ENCODE measurements at regions not wholly inside any gene's neighbourhood (a gene's known extent, or its start where the extent isn't known, plus 50 kb on each side); places are given as distances from the start of the nearest gene placed in this dataset.

DNA sequence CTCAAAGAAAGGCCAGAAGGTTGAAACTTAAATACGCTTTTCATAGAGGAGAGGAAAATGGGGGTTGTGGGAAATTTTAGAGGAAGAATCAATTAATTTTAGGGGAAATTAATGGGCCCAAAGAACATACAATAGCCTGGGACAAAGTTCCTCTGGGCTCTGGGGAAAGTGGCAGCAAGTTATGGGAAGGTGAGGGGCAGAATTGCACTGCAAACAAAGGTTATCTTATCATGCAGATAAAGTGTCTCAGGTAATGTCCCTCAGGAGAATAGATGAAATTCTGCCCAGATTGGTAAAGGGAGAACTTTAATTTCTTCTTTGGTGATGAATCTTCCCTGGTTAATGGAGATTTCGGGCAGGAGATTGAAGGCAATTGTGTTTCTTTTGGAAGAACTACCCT is 326.1 kb upstream of the SLC24A2 start:
- H4K5ac ChIP-seq (ENCODE audit: low read depth, low read length): no peak overlapping the region
- H3K23ac ChIP-seq (ENCODE audit: low read depth, low read length): no peak overlapping the region
- H3K18ac ChIP-seq (ENCODE audit: low read depth, low read length): no peak overlapping the region
- no peaks in the 10 kb centered on the region; the same call in 1 of the 2 replicates for H3K27me3 ChIP-seq (ENCODE audit: control insufficient read depth, insufficient read depth, low read length)
- TF ChIP-seq, protein P1, sequence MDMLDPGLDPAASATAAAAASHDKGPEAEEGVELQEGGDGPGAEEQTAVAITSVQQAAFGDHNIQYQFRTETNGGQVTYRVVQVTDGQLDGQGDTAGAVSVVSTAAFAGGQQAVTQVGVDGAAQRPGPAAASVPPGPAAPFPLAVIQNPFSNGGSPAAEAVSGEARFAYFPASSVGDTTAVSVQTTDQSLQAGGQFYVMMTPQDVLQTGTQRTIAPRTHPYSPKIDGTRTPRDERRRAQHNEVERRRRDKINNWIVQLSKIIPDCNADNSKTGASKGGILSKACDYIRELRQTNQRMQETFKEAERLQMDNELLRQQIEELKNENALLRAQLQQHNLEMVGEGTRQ (IDR thresholded peaks at IDR 0.05; ENCODE audit: low read depth, low read length): no peak
- TF ChIP-seq RFX5 (IDR thresholded peaks at IDR 0.05; ENCODE audit: low read depth, low read length): no peak
- TF ChIP-seq ELK1 (IDR thresholded peaks at IDR 0.05; ENCODE audit: borderline replicate concordance, low read depth, low read length): no peak
- TF ChIP-seq RAD21 (IDR thresholded peaks at IDR 0.05; ENCODE audit: low read length): no peak
- TF ChIP-seq POLR2A (IDR thresholded peaks at IDR 0.05; ENCODE audit: low read depth, low read length): no peak
- TF ChIP-seq RCOR1 (IDR thresholded peaks at IDR 0.05; ENCODE audit: insufficient replicate concordance, low read length): no peak
- no peak for TF ChIP-seq CHD1 (IDR thresholded peaks at IDR 0.05; ENCODE audit: low read depth, low read length)
- TF ChIP-seq SMC3 (IDR thresholded peaks at IDR 0.05; ENCODE audit: low read depth, low read length): no peak
- TF ChIP-seq CEBPB (IDR thresholded peaks at IDR 0.05; ENCODE audit: low read depth, low read length): no peak
- no peak for TF ChIP-seq FOS (IDR thresholded peaks at IDR 0.05; ENCODE audit: low read depth, low read length)
- no peak for TF ChIP-seq MAFK (IDR thresholded peaks at IDR 0.05; ENCODE audit: low read depth, low read length)
- TF ChIP-seq CTCF (conservative IDR thresholded peaks at IDR 0.05; ENCODE audit: low read depth, low read length): no peak
- no peak for TF ChIP-seq BHLHE40 (IDR thresholded peaks at IDR 0.05; ENCODE audit: low read depth, low read length)
- TF ChIP-seq NFE2L2 (IDR thresholded peaks at IDR 0.05; ENCODE audit: low read depth, low read length): no peak
- TF ChIP-seq MAZ (IDR thresholded peaks at IDR 0.05; ENCODE audit: borderline replicate concordance, low read depth, low read length): no peak
- TF ChIP-seq MXI1 (IDR thresholded peaks at IDR 0.05; ENCODE audit: borderline replicate concordance, low read depth, low read length): no peak
- ATAC-seq (ENCODE audit: low read depth): no peak
- intact Hi-C loops (cut with micrococcal nuclease) (no loop called here), dilution Hi-C loops (cut with HindIII; ENCODE audit: low sequenced_read_pairs, unreplicated experiment) (no loop called here), in situ Hi-C loops (cut with MboI; ENCODE audit: low sequenced_read_pairs) (no loop called here)
- H4K8ac ChIP-seq (ENCODE audit: low read depth in 2 of 2, low read length in 2 of 2): no peak overlapping the region
- no peaks in the 10 kb centered on the region for H3K4me1 ChIP-seq (ENCODE audit: control insufficient read depth, insufficient read depth, low read length)
- no peak overlapping the region for H2BK20ac ChIP-seq (ENCODE audit: low read depth, low read length)
- no peak overlapping the region for H3K14ac ChIP-seq (replicated peaks; ENCODE audit: low read depth, low read length)
- H3K9me3 ChIP-seq (ENCODE audit: control insufficient read depth, insufficient read depth, low read length): no peaks in the 10 kb centered on the region
- no peak overlapping the region for H2BK15ac ChIP-seq (ENCODE audit: low read depth, low read length)
- H4K91ac ChIP-seq (ENCODE audit: insufficient read depth, low read depth, low read length): no peak overlapping the region
- no peak overlapping the region for H3K56ac ChIP-seq (ENCODE audit: extremely low read depth, insufficient read depth, low read length)
- BruUV-seq (replicated peaks): no TSS peak
- no peak overlapping the region for H2AK9ac ChIP-seq (replicated peaks; ENCODE audit: low read depth, low read length, poor library complexity)
- no peaks in the 10 kb centered on the region for H3K79me1 ChIP-seq (ENCODE audit: low read depth in 1 of 2, low read length in 2 of 2)
- H3K36me3 ChIP-seq (ENCODE audit: control insufficient read depth, insufficient read depth, low read length): no peaks in the 10 kb centered on the region
- H3K4ac ChIP-seq (ENCODE audit: low read depth, low read length): no peak overlapping the region
- H3K4me2 ChIP-seq (ENCODE audit: low read depth, low read length): no peak overlapping the region
- H3K9me1 ChIP-seq (ENCODE audit: insufficient read depth, low read length): no peaks in the 10 kb centered on the region
- no peak for DNase-seq
- no peak overlapping the region for H3K9ac ChIP-seq (ENCODE audit: low read depth, low read length)
- no peak overlapping the region for H2AFZ ChIP-seq (replicated peaks; ENCODE audit: low read length, poor library complexity)
- H4K20me1 ChIP-seq (ENCODE audit: insufficient read depth, low read length): no peaks in the 10 kb centered on the region
- no peak overlapping the region for H3K27ac ChIP-seq (ENCODE audit: insufficient read depth, low read length)
- H3K4me3 ChIP-seq (ENCODE audit: insufficient read depth, low read depth, low read length): no peak overlapping the region
- 100% methylated on average over 1 of the region's 2 CpGs; no CpG with 5 or more reads in 1 of the 2 experiments for WGBS, 2 experiments (ENCODE audit: extremely low coverage in 2 of 2, insufficient read length in 1 of 2)
- H2AK5ac ChIP-seq (ENCODE audit: low read depth, low read length): no peak overlapping the region
- H2BK120ac ChIP-seq (ENCODE audit: low read depth, low read length): no peak overlapping the region
- no peak overlapping the region for H2BK5ac ChIP-seq (ENCODE audit: low read depth, low read length, poor library complexity, severe bottlenecking)
- ChIA-PET POLR2A (ENCODE audit: unreplicated experiment) (no interaction called here), CTCF (no interaction called here)
